Activated CD4-positive, alpha-beta T cell treated with anti-CD3 and anti-CD28 coated beads, Interleukin-2, amount 10 ng/mL, durations not matched to agents 24 days and 14 days (primary cell): ENCODE measurements at regions not wholly inside any gene's neighbourhood (a gene's known extent, or its start where the extent isn't known, plus 50 kb on each side); places are given as distances from the start of the nearest gene placed in this dataset.

Source experiments
- DNase-seq: peaks from one replicate; pipeline ENCODE4 v3.0.0; 2022
- H3K27ac Mint-ChIP-seq: one replicate; pipeline ENCODE4 v1.8.0; 2022; ENCODE audit warnings: mild to moderate bottlenecking, mixed read lengths
- H3K27me3 Mint-ChIP-seq: one replicate; pipeline ENCODE4 v1.8.0; 2022; ENCODE audit warnings: mixed read lengths
- H3K36me3 Mint-ChIP-seq: one replicate; pipeline ENCODE4 v1.8.0; 2022; ENCODE audit warnings: low read depth, mild to moderate bottlenecking, mixed read lengths
- H3K4me1 Mint-ChIP-seq: one replicate; pipeline ENCODE4 v1.8.0; 2021; ENCODE audit warnings: mixed read lengths
- H3K4me3 Mint-ChIP-seq: one replicate; pipeline ENCODE4 v1.8.0; 2022; ENCODE audit warnings: mild to moderate bottlenecking, moderate library complexity, mixed read lengths
- H3K9me3 Mint-ChIP-seq: one replicate; pipeline ENCODE4 v1.8.0; 2021; ENCODE audit warnings: mixed read lengths
- intact Hi-C: fragments of 100-400 bp; cut with micrococcal nuclease; formaldehyde crosslinking; loops from one replicate; pipeline ENCODE4 v1.15.1; 2023

DNA sequence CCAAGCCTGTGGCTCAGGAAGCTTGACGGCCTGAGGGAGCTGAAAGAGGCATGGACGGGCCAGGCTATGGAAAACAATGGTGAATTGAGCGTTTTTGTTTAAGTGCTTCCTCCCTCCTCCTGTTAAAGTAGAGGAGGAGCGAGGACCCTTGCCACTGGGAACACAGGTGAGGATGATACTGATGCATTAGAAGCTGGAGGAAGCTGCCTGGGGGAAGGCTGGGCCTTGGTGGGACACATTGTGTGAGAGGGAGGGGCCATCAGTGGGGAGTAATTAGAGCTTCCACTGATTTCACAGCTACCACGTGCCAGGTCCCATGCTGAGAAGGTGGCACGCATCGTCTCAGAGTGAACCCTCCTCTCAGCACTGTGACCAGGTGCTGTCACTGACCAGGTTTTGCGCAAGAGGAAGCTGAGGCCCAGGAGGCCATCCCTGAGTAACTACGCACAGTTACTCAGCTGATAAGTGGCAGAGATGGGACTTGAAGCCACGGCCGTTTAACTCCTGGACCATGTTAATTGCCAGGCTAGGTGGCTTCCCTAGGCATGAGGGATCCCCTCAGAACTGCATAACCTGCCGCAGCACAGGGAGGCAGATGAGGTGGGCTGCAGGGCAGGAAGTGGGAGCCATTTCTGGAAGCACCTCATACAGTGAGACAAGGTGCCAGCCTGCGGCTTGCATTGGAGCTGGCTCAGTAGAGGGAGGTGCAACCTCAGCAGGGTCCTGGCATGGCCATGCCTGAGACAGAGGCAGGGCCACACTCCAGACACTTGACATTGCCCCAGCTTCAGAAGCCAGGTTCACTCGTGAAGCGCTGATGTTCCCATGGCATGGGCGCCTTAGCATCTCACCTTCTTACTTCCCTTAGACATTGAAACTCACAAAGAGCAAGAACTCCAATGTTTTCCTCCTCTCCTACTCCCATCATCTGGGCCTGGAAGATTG, 195.3 kb upstream of the MVB12B start:
- peaks cover 13% of the 10 kb centered on the region for H3K27me3 Mint-ChIP-seq
- H3K36me3 Mint-ChIP-seq = no peaks in the 10 kb centered on the region
- intact Hi-C loops = no loop called here
- peaks cover 3% of the 10 kb centered on the region for H3K9me3 Mint-ChIP-seq
- H3K4me3 Mint-ChIP-seq = no peak overlapping the region
- H3K4me1 Mint-ChIP-seq = no peaks in the 10 kb centered on the region
- H3K27ac Mint-ChIP-seq = no peak overlapping the region
- no peak for DNase-seq

DNA sequence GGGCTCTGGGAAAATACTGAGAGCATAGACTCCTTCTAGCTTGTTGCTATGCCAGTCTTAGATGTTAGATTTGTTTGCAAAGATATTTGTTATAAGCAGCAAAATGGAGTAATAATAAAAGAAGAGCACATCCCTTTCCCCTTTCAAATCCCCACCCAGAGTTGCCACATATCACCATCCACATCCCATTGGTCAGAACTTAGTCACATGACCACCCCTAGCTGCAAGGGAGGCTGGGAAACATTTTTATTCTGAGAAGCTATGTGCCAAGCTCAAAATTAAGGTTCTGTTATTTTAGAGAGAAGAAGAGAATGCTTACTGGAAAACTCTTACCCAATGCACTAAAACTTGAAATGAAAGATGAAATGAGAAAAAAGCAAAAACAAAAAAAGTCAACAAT, 193.9 kb upstream of the MVB12B start:
- Mint-ChIP-seq H3K4me1 (no peaks in the 10 kb centered on the region), H3K27ac (no peak overlapping the region), H3K27me3 (peaks cover 13% of the 10 kb centered on the region), H3K9me3 (peaks cover 9% of the 10 kb centered on the region), H3K36me3 (no peaks in the 10 kb centered on the region), H3K4me3 (no peak overlapping the region)
- intact Hi-C loops = no loop called here
- no peak for DNase-seq

DNA sequence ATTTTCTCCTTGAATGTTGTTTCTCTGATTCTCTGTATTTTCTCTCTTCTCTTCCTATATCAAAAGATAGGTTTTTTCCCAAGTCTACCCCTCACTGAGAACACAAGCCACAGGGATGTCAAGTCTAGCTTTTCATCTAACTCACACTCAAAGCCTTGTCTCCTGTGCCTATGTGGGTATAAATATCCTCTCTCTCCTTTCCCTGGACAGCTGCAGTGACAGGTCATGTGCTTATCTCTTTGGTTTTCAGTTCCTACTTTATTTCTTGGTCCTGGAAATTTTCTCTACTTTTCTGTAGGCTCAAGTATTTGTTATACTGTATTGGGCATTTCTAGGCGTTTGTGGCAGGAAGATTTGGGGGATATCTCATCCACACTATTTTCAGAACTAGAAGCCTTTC, 182.4 kb upstream of the MVB12B start:
- Mint-ChIP-seq H3K27me3 (peaks cover 35% of the 10 kb centered on the region), H3K36me3 (no peaks in the 10 kb centered on the region), H3K4me1 (peaks cover 7% of the 10 kb centered on the region), H3K27ac (no peak overlapping the region), H3K4me3 (no peak overlapping the region), H3K9me3 (peaks cover 4% of the 10 kb centered on the region)
- intact Hi-C loops = no loop called here
- peak; percentile 25 for DNase-seq

DNA sequence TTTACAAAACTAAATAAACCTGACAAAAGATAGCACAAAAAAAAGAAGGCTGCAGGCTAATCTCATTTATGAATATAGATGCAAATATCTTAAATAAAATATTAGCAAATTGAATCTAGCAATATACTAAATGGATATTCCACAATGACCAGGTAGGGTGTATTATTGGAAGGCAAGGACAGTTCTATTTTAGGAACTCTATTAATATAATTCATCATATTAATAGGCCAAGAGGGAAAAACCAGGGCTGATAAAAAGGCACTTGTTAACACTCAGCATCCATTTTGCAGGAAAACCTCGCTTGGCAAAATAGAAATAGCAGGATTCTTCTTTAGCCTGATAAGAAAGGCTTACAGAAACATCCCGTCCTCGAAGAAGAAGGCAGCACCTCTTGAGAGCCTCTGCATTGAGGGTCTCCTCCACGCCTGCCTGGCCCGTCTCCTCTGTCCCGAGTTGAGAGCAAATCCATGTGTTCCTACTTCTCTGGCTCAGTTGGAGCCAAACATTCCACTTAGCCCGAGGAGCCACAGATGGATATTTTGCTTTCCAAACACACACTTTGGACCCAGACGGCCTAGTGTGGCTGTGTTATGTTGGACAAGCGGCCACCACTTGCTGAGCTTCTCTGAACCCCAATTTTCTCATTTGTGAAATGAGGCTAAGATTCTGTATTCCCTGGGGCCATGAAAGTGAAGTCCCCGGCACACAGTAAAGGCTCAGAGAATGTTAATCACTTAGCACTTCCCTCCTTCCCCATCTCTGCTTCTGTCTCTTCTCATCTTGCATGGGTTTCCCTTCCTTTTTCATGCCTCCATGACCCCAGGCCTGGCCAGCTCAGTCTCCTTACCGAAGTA, 181.8 kb upstream of the MVB12B start:
- peaks cover 7% of the 10 kb centered on the region for H3K4me1 Mint-ChIP-seq
- intact Hi-C loops = loop anchor here (5.0 kb wide), 1 partner anchor 347 kb away; no protein-coding TSS in a partner anchor
- peak; percentile 24 for DNase-seq
- H3K9me3 Mint-ChIP-seq = no peaks in the 10 kb centered on the region
- peaks cover 30% of the 10 kb centered on the region for H3K27me3 Mint-ChIP-seq
- no peak overlapping the region for H3K4me3 Mint-ChIP-seq
- no peak overlapping the region for H3K27ac Mint-ChIP-seq
- H3K36me3 Mint-ChIP-seq = no peaks in the 10 kb centered on the region

DNA sequence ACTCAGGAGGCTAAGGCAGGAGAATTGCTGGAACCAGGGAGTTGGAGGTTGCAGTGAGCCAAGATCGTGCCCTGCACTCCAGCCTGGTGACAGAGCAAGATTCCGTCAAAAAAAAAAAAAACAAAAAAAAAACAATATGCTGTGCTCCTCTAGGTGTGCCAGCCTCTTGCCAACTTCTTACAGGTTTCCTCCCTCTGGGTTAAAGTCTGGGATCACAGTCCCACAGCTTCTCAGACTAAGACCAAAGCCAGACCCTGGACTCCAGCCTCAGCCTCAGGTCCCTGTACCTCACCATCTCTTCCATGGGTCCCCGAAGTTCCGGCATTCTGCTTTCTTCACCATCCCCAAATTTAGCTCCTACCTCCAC, 180.8 kb upstream of the MVB12B start:
- DNase-seq = peak; percentile 22
- peaks cover 29% of the 10 kb centered on the region for H3K27me3 Mint-ChIP-seq
- intact Hi-C loops = loop anchor here (5.0 kb wide), 1 partner anchor 346 kb away; no protein-coding TSS in a partner anchor
- peaks cover 7% of the 10 kb centered on the region for H3K4me1 Mint-ChIP-seq
- H3K27ac Mint-ChIP-seq = no peak overlapping the region
- H3K36me3 Mint-ChIP-seq = no peaks in the 10 kb centered on the region
- no peak overlapping the region for H3K4me3 Mint-ChIP-seq
- H3K9me3 Mint-ChIP-seq = no peaks in the 10 kb centered on the region

DNA sequence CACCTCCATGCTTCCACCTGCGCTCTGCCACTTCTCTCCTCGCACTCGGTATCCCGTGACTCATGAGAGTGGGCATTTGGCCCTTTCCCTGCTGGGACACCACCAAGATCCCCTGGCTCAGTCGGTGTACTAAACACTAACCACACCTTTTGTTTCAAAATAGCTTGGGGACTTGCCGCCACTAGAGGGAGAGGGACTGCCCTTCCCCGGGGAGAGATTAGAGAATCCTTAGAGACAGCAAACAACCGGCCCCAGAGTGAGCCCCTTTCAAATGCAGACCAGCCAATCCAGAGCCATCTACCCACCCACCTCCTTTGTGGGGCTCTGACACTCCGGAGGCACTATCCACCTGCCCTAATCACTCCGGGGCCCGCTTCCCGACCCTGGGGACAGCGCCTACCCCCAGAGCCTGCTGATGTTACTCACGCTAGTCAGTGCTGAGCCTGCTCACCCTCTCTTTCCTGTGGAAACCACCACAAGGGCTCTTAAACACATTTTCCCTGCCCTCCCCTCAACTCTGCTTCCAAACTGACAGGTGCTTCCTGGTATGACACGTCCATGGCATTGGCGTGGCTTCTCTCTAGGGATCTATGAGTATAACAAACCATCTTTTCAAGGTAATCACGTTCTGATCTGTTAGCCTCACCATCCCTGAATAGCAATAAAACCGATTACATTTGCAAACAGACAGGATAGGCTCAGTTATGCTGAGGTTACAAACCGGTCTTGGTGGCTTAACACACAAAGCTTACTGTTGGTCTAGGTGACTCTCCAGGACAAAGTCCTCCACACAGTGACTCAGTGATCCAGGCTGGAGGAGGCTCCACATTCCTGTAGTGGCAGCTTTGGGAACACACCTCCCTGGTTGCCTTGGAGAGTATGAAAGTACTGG, 180.1 kb upstream of the MVB12B start:
- Mint-ChIP-seq H3K27ac (no peak overlapping the region), H3K36me3 (no peaks in the 10 kb centered on the region), H3K4me1 (peaks cover 7% of the 10 kb centered on the region), H3K27me3 (peaks cover 29% of the 10 kb centered on the region), H3K9me3 (no peaks in the 10 kb centered on the region), H3K4me3 (peak overlapping the region; percentile 9)
- DNase-seq = peak; percentile 67
- intact Hi-C loops = loop anchor here (5.0 kb wide), 1 partner anchor 346 kb away; no protein-coding TSS in a partner anchor

DNA sequence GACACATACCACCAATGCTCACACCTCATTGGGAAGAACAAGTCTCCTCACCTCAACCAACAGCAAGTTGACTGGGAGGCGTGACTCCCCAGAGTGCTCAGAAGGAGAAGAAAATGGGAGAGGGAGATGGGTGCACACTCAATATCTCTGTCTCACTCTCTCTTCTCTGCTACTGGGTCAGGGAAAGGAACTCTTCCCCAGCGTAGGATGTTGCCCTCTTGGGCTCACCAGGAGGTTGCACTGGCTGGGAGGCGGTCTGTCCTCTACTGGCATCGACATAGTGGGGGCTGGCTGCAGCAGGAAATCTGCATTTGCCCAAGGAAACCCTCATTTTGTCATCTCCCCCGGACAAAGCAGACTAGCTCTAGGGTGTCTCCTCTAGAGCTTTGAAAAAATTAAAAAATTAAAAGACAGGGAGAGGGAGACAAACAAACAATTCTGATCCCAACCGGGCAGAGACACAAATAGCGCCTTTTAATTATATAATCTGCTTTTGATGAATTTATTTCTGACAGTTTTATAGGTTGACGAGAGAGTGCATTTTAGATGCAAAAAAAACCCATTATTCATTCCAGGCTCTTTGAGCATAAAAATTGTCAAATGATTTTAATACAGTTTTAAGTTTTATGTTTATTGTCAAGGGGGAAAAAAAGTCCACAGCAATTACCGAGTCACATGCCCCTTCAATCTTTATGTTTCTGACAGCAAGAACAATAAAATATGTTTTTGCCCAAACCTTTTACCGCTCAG, 179.3 kb upstream of the MVB12B start:
- no peak for DNase-seq
- intact Hi-C loops = loop anchor here (5.0 kb wide), 1 partner anchor 345 kb away; no protein-coding TSS in a partner anchor
- H3K27me3 Mint-ChIP-seq = peaks cover 29% of the 10 kb centered on the region

DNA sequence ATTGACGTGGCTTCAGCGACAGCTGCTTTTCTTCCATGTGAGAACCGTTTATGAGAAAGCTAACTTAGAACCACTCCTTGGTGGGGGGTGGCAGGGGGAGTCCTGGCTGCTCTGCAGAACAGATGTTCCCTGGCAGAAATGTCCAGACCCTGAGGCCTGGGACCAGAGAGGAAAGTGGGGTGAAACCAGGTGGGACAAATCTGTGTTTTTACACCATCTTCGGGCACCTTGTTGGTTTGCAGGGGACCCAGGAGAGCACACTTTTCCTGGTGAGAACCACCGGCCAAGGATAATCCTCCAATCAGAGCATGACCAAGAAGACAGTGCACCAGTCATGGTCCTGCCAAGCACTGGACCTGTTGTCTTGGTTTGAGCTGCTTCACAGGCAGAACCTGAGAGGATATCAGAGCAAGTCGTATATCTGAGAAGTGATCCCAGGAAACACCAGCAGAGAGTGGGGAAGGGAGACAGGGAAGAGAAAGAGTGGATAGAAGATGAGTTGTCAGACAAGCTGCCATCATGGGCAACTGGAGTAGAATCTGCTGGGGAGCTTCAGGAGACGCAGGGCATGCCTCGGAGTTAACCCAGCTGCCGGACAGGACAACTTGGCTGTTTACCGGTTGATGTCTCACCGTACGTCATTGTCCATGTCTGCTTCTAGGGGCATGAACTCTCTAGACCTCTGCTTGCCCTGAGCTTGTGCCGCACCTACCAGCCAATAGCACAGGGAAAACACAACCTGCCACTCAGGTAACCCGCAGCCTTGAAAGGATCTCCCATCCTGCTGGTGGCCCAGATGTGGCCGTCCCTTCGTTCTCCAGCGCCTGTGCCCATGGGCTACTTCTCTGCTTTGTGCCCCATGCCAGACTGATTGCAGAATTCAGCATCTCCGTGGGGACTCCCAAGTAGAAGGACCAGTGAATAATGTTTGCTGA, 178.4 kb upstream of the MVB12B start:
- intact Hi-C loops = loop anchor here (5.0 kb wide), 1 partner anchor 344 kb away; no protein-coding TSS in a partner anchor
- Mint-ChIP-seq H3K27ac (no peak overlapping the region), H3K36me3 (no peaks in the 10 kb centered on the region), H3K4me1 (peaks cover 7% of the 10 kb centered on the region), H3K4me3 (no peak overlapping the region), H3K9me3 (no peaks in the 10 kb centered on the region), H3K27me3 (peaks cover 27% of the 10 kb centered on the region)
- no peak for DNase-seq

More for the DNA sequence above, 179.3 kb upstream of the MVB12B start:
- no peaks in the 10 kb centered on the region for H3K9me3 Mint-ChIP-seq
- no peak overlapping the region for H3K4me3 Mint-ChIP-seq
- no peaks in the 10 kb centered on the region for H3K36me3 Mint-ChIP-seq
- H3K27ac Mint-ChIP-seq = no peak overlapping the region
- peaks cover 7% of the 10 kb centered on the region for H3K4me1 Mint-ChIP-seq

DNA sequence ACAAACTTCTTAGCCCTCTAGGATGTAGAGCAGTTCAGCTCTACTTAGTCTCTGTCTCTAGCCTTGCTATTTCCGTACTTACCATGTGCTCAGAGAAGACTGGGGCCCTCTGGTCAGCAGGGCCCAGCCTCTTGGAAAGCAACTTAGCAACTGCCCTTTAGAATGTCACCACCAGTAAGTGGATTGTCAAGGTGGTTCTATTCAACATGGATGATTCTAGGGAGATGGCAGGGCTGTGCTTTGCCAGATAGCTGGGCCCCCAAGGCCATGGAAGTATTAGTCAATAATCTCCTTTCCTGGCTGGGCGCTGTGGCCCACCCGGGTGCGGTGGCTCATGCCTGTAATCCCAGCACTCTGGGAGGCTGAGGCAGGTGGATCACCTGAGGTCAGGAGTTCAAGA, 177.6 kb upstream of the MVB12B start:
- Mint-ChIP-seq H3K27me3 (peaks cover 27% of the 10 kb centered on the region), H3K4me3 (no peak overlapping the region), H3K27ac (no peak overlapping the region), H3K36me3 (no peaks in the 10 kb centered on the region), H3K9me3 (no peaks in the 10 kb centered on the region), H3K4me1 (peaks cover 7% of the 10 kb centered on the region)
- intact Hi-C loops = loop anchor here (5.0 kb wide), 1 partner anchor 343 kb away; no protein-coding TSS in a partner anchor
- DNase-seq = no peak

DNA sequence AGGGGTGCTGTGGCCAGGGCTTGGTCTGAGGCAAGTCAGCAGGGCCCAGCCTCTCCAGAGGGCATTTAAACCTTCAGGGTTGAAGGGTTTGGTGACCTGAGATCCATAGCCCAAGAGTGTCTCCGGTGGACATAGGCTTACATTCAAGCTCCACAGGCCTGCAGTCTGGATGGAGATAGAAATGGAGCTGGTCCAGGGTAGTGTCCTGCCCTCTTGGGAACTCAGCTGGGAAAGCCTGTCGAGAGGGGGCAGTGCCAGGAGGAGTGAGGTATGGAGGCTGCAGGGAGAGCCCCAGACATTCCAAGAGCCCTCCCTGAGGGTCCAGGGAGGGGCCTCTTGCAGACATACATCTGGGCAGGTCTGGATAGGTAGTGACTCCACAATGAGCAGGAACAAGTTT, 177.0 kb upstream of the MVB12B start:
- peaks cover 23% of the 10 kb centered on the region for H3K27me3 Mint-ChIP-seq
- no peaks in the 10 kb centered on the region for H3K9me3 Mint-ChIP-seq
- H3K36me3 Mint-ChIP-seq = no peaks in the 10 kb centered on the region
- intact Hi-C loops = loop anchor here (5.0 kb wide), 1 partner anchor 343 kb away; no protein-coding TSS in a partner anchor
- no peak overlapping the region for H3K4me3 Mint-ChIP-seq
- H3K27ac Mint-ChIP-seq = no peak overlapping the region
- DNase-seq = no peak
- H3K4me1 Mint-ChIP-seq = peaks cover 7% of the 10 kb centered on the region

DNA sequence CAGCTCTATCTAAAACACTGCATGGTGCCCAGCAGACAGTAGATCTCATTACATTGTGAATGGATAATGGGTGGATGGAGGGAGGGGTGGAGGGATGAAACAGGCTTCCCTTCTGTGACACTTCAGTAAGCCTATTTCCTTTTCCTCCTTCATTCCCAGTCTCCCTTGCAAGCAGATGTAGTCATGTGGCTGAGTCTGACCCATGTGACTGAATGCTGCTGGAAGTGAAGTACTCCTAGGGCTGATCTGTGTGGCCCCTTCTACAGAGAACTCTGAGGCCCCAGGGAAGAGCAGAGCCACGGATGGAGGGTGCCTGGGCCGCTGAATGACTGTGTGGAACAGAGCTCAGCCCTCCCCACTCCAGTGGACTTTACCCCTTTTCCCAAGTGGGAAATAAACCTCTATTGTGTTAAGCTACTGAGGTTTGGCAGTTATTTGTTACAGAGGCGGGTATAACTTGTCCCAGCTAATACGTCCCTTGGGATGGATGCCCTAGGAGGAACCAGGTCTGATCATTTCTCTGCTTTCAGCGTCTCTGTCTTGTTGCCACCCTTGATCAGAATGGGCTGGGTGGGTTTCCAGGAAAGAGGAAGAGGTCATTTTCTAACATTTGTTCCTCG, 176.1 kb upstream of the MVB12B start:
- no peak overlapping the region for H3K27ac Mint-ChIP-seq
- no peaks in the 10 kb centered on the region for H3K36me3 Mint-ChIP-seq
- no peak for DNase-seq
- peaks cover 7% of the 10 kb centered on the region for H3K4me1 Mint-ChIP-seq
- intact Hi-C loops = no loop called here
- H3K9me3 Mint-ChIP-seq = no peaks in the 10 kb centered on the region
- H3K4me3 Mint-ChIP-seq = no peak overlapping the region
- peaks cover 17% of the 10 kb centered on the region for H3K27me3 Mint-ChIP-seq
